K562 (cell line): ENCODE measurements at regions not wholly inside any gene's neighbourhood (a gene's known extent, or its start where the extent isn't known, plus 50 kb on each side); places are given as distances from the start of the nearest gene placed in this dataset.

Experiments used
- ATAC-seq: fragments of 200-7000 bp; cut with Tn5 transposase; 3 replicates; pipeline ENCODE4 v1.9.1; 2020; ENCODE audit warnings: moderate library complexity
- BruUV-seq: library from RNA; stranded (reverse); fragments of 400-500 nt; replicated peaks from 2 replicates; lab custom pipeline; 2021; lab: Mats Ljungman, UMichigan
- CTCF ChIA-PET: fragments of 300-600 bp; formaldehyde crosslinking; extraction: SDS; loops from one replicate; lab custom pipeline; 2021; ENCODE audit warnings: low intra/inter-chr PET ratio; lab: Yijun Ruan, JAX
- POLR2A ChIA-PET: fragments of 300-600, 350-650 bp; sonication (Branson Sonifier 250); formaldehyde crosslinking; extraction: SDS; loops from one replicate; lab custom pipeline; 2021; ENCODE audit warnings: antibody characterized with exemption, inconsistent platforms; lab: Yijun Ruan, JAX
- DNase-seq, 4 experiments: peaks; one replicate each; pipeline versions ENCODE4 v3.0.0 to v3.0.0-alpha.2; 2011 to 2018; ENCODE audit warnings: low spot score in 3 of 4, mixed read lengths in 3 of 4; ENCODE audit errors: extremely low read depth in 1 of 4
- FAIRE-seq: peaks from 2 replicates; lab custom pipeline; 2011; peaks lifted over from hg19 to GRCh38; lab: Jason Lieb, UNC
- H2AFZ ChIP-seq: 2 replicates; pipeline ENCODE4 v1.6.0; 2011; ENCODE audit warnings: low read depth, low read length, control low read depth, inconsistent platforms
- H3K27ac ChIP-seq: fragments of 200-600 bp; 3 replicates; pipeline ENCODE4 v1.8.0; 2011; ENCODE audit warnings: low read depth, mild to moderate bottlenecking, control low read depth, inconsistent platforms, low read length, moderate library complexity, mixed read lengths; ENCODE audit errors: extremely low read depth
- H3K27me3 ChIP-seq, 2 experiments: fragments of 300-600 bp in 1 of 2; 2 replicates in 1 of 2; 3 replicates in 1 of 2; pipeline versions ENCODE4 v1.6.0 to v1.8.0; 2011; ENCODE audit warnings: inconsistent platforms in 2 of 2, low read length in 2 of 2, mild to moderate bottlenecking in 1 of 2, mixed read lengths in 1 of 2, moderate library complexity in 1 of 2; ENCODE audit not compliant: control insufficient read depth in 2 of 2, insufficient read depth in 2 of 2
- H3K36me3 ChIP-seq: fragments of 300-600 bp; 3 replicates; pipeline ENCODE4 v1.8.0; 2011; ENCODE audit warnings: mild to moderate bottlenecking, low read length, inconsistent platforms; ENCODE audit not compliant: control insufficient read depth, insufficient read depth
- H3K4me1 ChIP-seq, 2 experiments: fragments of 200-600 bp in 1 of 2; replicated peaks in 1 of 2; 2 replicates in 1 of 2; 3 replicates in 1 of 2; pipeline versions ENCODE4 v1.5.1 to v1.8.0; 2011; ENCODE audit warnings: inconsistent platforms in 2 of 2, low read length in 2 of 2, mild to moderate bottlenecking in 1 of 2, mixed read lengths in 1 of 2, moderate library complexity in 1 of 2; ENCODE audit not compliant: control insufficient read depth in 2 of 2, insufficient read depth in 2 of 2
- H3K4me2 ChIP-seq: 2 replicates; pipeline ENCODE4 v1.6.1; 2011; ENCODE audit warnings: low read length, control low read depth, inconsistent platforms, mixed read lengths; ENCODE audit not compliant: insufficient read depth
- H3K4me3 ChIP-seq: fragments of 200-600 bp; sonication (generic), shearing (Covaris generic); 2 replicates; pipeline ENCODE4 v1.5.1; 2016; ENCODE audit warnings: control low read depth, inconsistent platforms
- H3K79me2 ChIP-seq: fragments of 200-600 bp; 3 replicates; pipeline ENCODE4 v1.8.0; 2011; ENCODE audit warnings: low read length, inconsistent platforms; ENCODE audit not compliant: control insufficient read depth, insufficient read depth
- H3K9ac ChIP-seq, 2 experiments: 2 replicates each; pipeline versions ENCODE4 v1.6.0 to v1.6.1; 2011; ENCODE audit warnings: low read depth in 2 of 2, low read length in 2 of 2, control low read depth in 1 of 2, inconsistent platforms in 1 of 2, mild to moderate bottlenecking in 1 of 2, mixed read lengths in 1 of 2; ENCODE audit not compliant: insufficient read depth in 1 of 2
- H3K9me1 ChIP-seq: one replicate; pipeline ENCODE4 v1.6.0; 2011; ENCODE audit warnings: inconsistent platforms, mild to moderate bottlenecking, low read length, moderate library complexity; ENCODE audit not compliant: control insufficient read depth, insufficient read depth
- H3K9me3 ChIP-seq: replicated peaks from 2 replicates; pipeline ENCODE4 v1.5.1; 2011; ENCODE audit warnings: low read depth, low read length, inconsistent platforms; ENCODE audit not compliant: control insufficient read depth, insufficient read depth
- H4K20me1 ChIP-seq: replicated peaks from 2 replicates; pipeline ENCODE4 v1.6.1; 2011; ENCODE audit warnings: low read length, inconsistent platforms, mixed read lengths; ENCODE audit not compliant: control insufficient read depth, insufficient read depth
- ARHGAP35 ChIP-seq: fragments of 450-650 bp; IDR thresholded peaks from 2 replicates; pipeline ENCODE4 v1.6.1; 2018; ENCODE audit not compliant: partially characterized antibody
- ARID3A ChIP-seq: IDR thresholded peaks from 2 replicates; pipeline ENCODE4 v1.6.1; 2012; ENCODE audit warnings: low read depth, low read length, improper control_type of control experiment, borderline replicate concordance
- BMI1 ChIP-seq: fragments of 150-350 bp; IDR thresholded peaks from 2 replicates; pipeline ENCODE4 v1.6.1; 2014; ENCODE audit warnings: low read length
- CUX1 ChIP-seq: fragments of 200-800 bp; sonication (Bioruptor generic); IDR thresholded peaks from 2 replicates; pipeline ENCODE4 v1.6.1; 2016; ENCODE audit warnings: missing genetic modification characterization, missing compliant biosample characterization
- FOXJ2 ChIP-seq: fragments of 200-800 bp; sonication (Bioruptor generic); IDR thresholded peaks from 2 replicates; pipeline ENCODE4 v1.6.1; 2016; ENCODE audit warnings: missing genetic modification characterization, missing compliant biosample characterization
- HOMEZ ChIP-seq: fragments of 250-450 bp; sonication (Bioruptor Pico); IDR thresholded peaks from 2 replicates; pipeline ENCODE4 v1.4.0; 2020; ENCODE audit warnings: mild to moderate bottlenecking, moderate library complexity
- MTA3 ChIP-seq: fragments of 450-650 bp; formaldehyde crosslinking; IDR thresholded peaks from 2 replicates; pipeline ENCODE4 v1.6.1; 2017; ENCODE audit warnings: mild to moderate bottlenecking, borderline replicate concordance
- NCOA2 ChIP-seq, 2 experiments: fragments of 450-650 bp; IDR thresholded peaks; 2 replicates each; pipeline ENCODE4 v1.6.1; 2018; ENCODE audit warnings: mild to moderate bottlenecking in 2 of 2, moderate library complexity in 1 of 2; ENCODE audit not compliant: partially characterized antibody in 2 of 2
- RFX1 ChIP-seq: fragments of 450-650 bp; IDR thresholded peaks from 2 replicates; pipeline ENCODE4 v1.6.1; 2016; ENCODE audit warnings: mild to moderate bottlenecking, moderate library complexity
- SIX5 ChIP-seq, 2 experiments: IDR thresholded peaks; 2 replicates each; pipeline ENCODE4 v1.6.1; 2011; ENCODE audit warnings: low read length in 2 of 2, borderline replicate concordance in 1 of 2, low read depth in 1 of 2, mild to moderate bottlenecking in 1 of 2, moderate library complexity in 1 of 2; ENCODE audit not compliant: insufficient read depth in 1 of 2
- SUPT5H ChIP-seq: fragments of 450-650 bp; IDR thresholded peaks from 2 replicates; pipeline ENCODE4 v1.6.1; 2016
- ZNF174 ChIP-seq: fragments of 250-450 bp; sonication (Bioruptor Pico); IDR thresholded peaks from 2 replicates; pipeline ENCODE4 v1.4.0; 2020; ENCODE audit warnings: mild to moderate bottlenecking
- WGBS: fragments of 100-300 bp; shearing (Covaris generic); methylation state at CpG from one replicate; pipeline ENCODE4 v1.1.6; 2016; ENCODE audit warnings: low coverage, mixed read lengths; ENCODE audit not compliant: insufficient coverage; ENCODE audit errors: missing lambda C conversion rate; 5-methylcytosine and 5-hydroxymethylcytosine counted together
- in situ Hi-C: fragments of 300-500 bp; cut with MboI; formaldehyde crosslinking; loops from 4 replicates; pipeline ENCODE4 v1.15.0; 2018; ENCODE audit warnings: inconsistent platforms, mixed read lengths
- intact Hi-C: fragments of 100-400 bp; cut with micrococcal nuclease; formaldehyde crosslinking; loops from 2 replicates; pipeline ENCODE4 v1.14.2; 2022

- TF ChIP-seq CUX1 (no peak), MTA3 (no peak), SIX5 (IDR thresholded peaks at IDR 0.05; ENCODE audit: borderline replicate concordance in 1 of 2, insufficient read depth in 1 of 2, low read depth in 1 of 2, low read length in 2 of 2) (peak; percentile 55 to 70; a peak in 3 of 4 replicates), FOXJ2 (no peak)
These were observed 152.5 kb upstream of the HAAO start (continued) for GRCh38 chr2:42944779-42945415.

- 74% methylated on average over 13 of the region's 13 CpGs for WGBS
- TF ChIP-seq HOMEZ (CRISPR knock-in tag) (no peak), BMI1 (no peak), ARHGAP35 (no peak), ARID3A (no peak), RFX1 (no peak), ZNF174 (CRISPR knock-in tag) (no peak), NCOA2 (IDR thresholded peaks at IDR 0.05; ENCODE audit: partially characterized antibody in 2 of 2) (no peak), SUPT5H (no peak)
These were observed 150.7 kb upstream of the HAAO start for GRCh38 chr2:42942990-42943493.

More at GRCh38 chr2:42942990-42943493, 150.7 kb upstream of the HAAO start:
- H3K9me1 ChIP-seq = no peaks in the 10 kb centered on the region
- FAIRE-seq (no peak), DNase-seq (no peak), ATAC-seq (no peak)
- no peaks in the 10 kb centered on the region for H3K27me3 ChIP-seq
- no peak overlapping the region for H2AFZ ChIP-seq
- peak overlapping the region in 1 of 2 experiments; percentile 23; a peak in 1 of 4 replicates for H3K9ac ChIP-seq
- CTCF ChIA-PET = no interaction called here
- H3K27ac ChIP-seq = no peak overlapping the region
- H3K79me2 ChIP-seq = no peaks in the 10 kb centered on the region
- no peaks in the 10 kb centered on the region for H3K36me3 ChIP-seq
- intact Hi-C loops (no loop called here), in situ Hi-C loops (no loop called here)
- BruUV-seq = no TSS peak
- no peaks in the 10 kb centered on the region for H4K20me1 ChIP-seq
- POLR2A ChIA-PET = interaction anchor here (0.5 to 1.1 kb wide), 5 partner anchors 11 to 854 kb away, joined by 3 read pairs; no protein-coding TSS in a partner anchor
- H3K4me3 ChIP-seq = no peak overlapping the region
- H3K9me3 ChIP-seq = no peaks in the 10 kb centered on the region
- no peak overlapping the region for H3K4me2 ChIP-seq
- H3K4me1 ChIP-seq = peaks cover 2 to 21% of the 10 kb centered on the region in 2 experiments; a peak in 3 of 5 replicates
